A549 (cell line): ENCODE measurements at regions not wholly inside any gene's neighbourhood (a gene's known extent, or its start where the extent isn't known, plus 50 kb on each side); places are given as distances from the start of the nearest gene placed in this dataset.

Source experiments
- ATAC-seq, 2 experiments: fragments of 200-7000 bp in 1 of 2; fragments of >200 bp in 1 of 2; cut with Nextera tagmentation in 1 of 2; cut with Tn5 transposase in 1 of 2; 3 replicates each; pipeline versions ENCODE4 v1.8.0 to v1.9.1; 2018 to 2020; ENCODE audit warnings: mild to moderate bottlenecking in 1 of 2, moderate library complexity in 1 of 2
- CTCF ChIA-PET: fragments of 300-600 bp; sonication (Branson Sonifier 250); formaldehyde crosslinking; extraction: SDS; loops from one replicate; lab custom pipeline; 2021; ENCODE audit warnings: antibody characterized with exemption, inconsistent platforms; lab: Yijun Ruan, JAX
- POLR2A ChIA-PET: fragments of 350-600 bp; formaldehyde crosslinking; extraction: SDS; loops from one replicate; lab custom pipeline; 2021; ENCODE audit warnings: antibody characterized with exemption, inconsistent platforms; lab: Yijun Ruan, JAX
- DNase-seq, 2 experiments: peaks; one replicate each; pipeline versions ENCODE4 v3.0.0 to v3.0.0-alpha.2; 2011 to 2016; ENCODE audit warnings: low read depth in 1 of 2, low spot score in 1 of 2
- FAIRE-seq: peaks from 2 replicates; lab custom pipeline; 2011; peaks lifted over from hg19 to GRCh38; lab: Jason Lieb, UNC
- H3K27ac ChIP-seq, 2 experiments: fragments of >200 bp; sonication (Bioruptor Twin); formaldehyde crosslinking; 3 replicates each; pipeline ENCODE4 v1.5.1; 2016 to 2017
- H3K4me1 ChIP-seq: fragments of >200 bp; sonication (Bioruptor Twin); formaldehyde crosslinking; 3 replicates; pipeline ENCODE4 v1.6.1; 2016
- H3K4me2 ChIP-seq: fragments of >200 bp; sonication (Bioruptor Twin); formaldehyde crosslinking; 3 replicates; pipeline ENCODE4 v1.6.1; 2016
- H3K4me3 ChIP-seq: fragments of >200 bp; sonication (Bioruptor Twin); formaldehyde crosslinking; 3 replicates; pipeline ENCODE4 v1.5.1; 2016
- H3K9me3 ChIP-seq: fragments of >200 bp; sonication (Bioruptor Twin); formaldehyde crosslinking; 3 replicates; pipeline ENCODE4 v1.6.1; 2016
- CBX2 ChIP-seq: fragments of 200-600 bp; sonication (generic); IDR thresholded peaks from 2 replicates; pipeline ENCODE4 v1.6.1; 2016; ENCODE audit warnings: low read depth, mild to moderate bottlenecking, borderline replicate concordance
- CEBPB ChIP-seq, 2 experiments: fragments of >200 bp in 1 of 2; sonication (Bioruptor Twin) in 1 of 2; formaldehyde crosslinking in 1 of 2; IDR thresholded peaks; 2 replicates each; pipeline ENCODE4 v1.6.1; 2012 to 2016
- CHD2 ChIP-seq: fragments of 150-350 bp; IDR thresholded peaks from 2 replicates; pipeline ENCODE4 v1.6.1; 2014; ENCODE audit warnings: low read length; ENCODE audit not compliant: partially characterized antibody
- CHD4 ChIP-seq: fragments of 200-600 bp; sonication (generic); IDR thresholded peaks from 2 replicates; pipeline ENCODE4 v1.6.1; 2016; ENCODE audit warnings: antibody characterized with exemption, mild to moderate bottlenecking, borderline replicate concordance
- EHF ChIP-seq: fragments of 250-450 bp; sonication (Bioruptor Pico); IDR thresholded peaks from 2 replicates; pipeline ENCODE4 v1.5.0; 2020; ENCODE audit warnings: mild to moderate bottlenecking
- EHMT2 ChIP-seq: fragments of 200-600 bp; sonication (generic); IDR thresholded peaks from 2 replicates; pipeline ENCODE4 v1.6.1; 2016; ENCODE audit warnings: antibody characterized with exemption, low read depth, mild to moderate bottlenecking, moderate library complexity
- EP300 ChIP-seq, 2 experiments: fragments of >200 bp; sonication (Bioruptor Twin); formaldehyde crosslinking; IDR thresholded peaks; 2 replicates in 1 of 2; 3 replicates in 1 of 2; pipeline ENCODE4 v1.6.1; 2016 to 2017
- FOSB ChIP-seq: fragments of 250-450 bp; sonication (Bioruptor Pico); IDR thresholded peaks from 2 replicates; pipeline ENCODE4 v1.5.0; 2020; ENCODE audit warnings: mild to moderate bottlenecking, moderate library complexity
- HDAC2 ChIP-seq: fragments of 200-600 bp; sonication (generic); IDR thresholded peaks from 2 replicates; pipeline ENCODE4 v1.6.1; 2016
- HEYL ChIP-seq: fragments of 250-450 bp; sonication (Bioruptor Pico); IDR thresholded peaks from 2 replicates; pipeline ENCODE4 v1.8.0; 2021; ENCODE audit warnings: mild to moderate bottlenecking, moderate library complexity
- HOXB13 ChIP-seq: fragments of 250-450 bp; sonication (Bioruptor Pico); IDR thresholded peaks from 2 replicates; pipeline ENCODE4 v1.5.0; 2020; ENCODE audit warnings: low read depth, mild to moderate bottlenecking, moderate library complexity
- JUN ChIP-seq, 2 experiments: fragments of >200 bp; sonication (Bioruptor Twin); formaldehyde crosslinking; IDR thresholded peaks; 2 replicates in 1 of 2; 3 replicates in 1 of 2; pipeline ENCODE4 v1.6.1; 2016 to 2017
- MAFK ChIP-seq: fragments of 450-650 bp; IDR thresholded peaks from 2 replicates; pipeline ENCODE4 v1.6.1; 2014; ENCODE audit not compliant: partially characterized antibody
- NPAS2 ChIP-seq: fragments of 250-450 bp; sonication (Bioruptor Pico); IDR thresholded peaks from 2 replicates; pipeline ENCODE4 v1.8.0; 2022; ENCODE audit warnings: mild to moderate bottlenecking, moderate library complexity, borderline replicate concordance
- POLR2A ChIP-seq: IDR thresholded peaks from 2 replicates; pipeline ENCODE4 v1.6.1; 2012; ENCODE audit warnings: mild to moderate bottlenecking, low read length
- RCOR1 ChIP-seq: fragments of 150-350 bp; IDR thresholded peaks from 2 replicates; pipeline ENCODE4 v1.6.1; 2014; ENCODE audit warnings: antibody characterized with exemption, low read length, low read depth
- SMC3 ChIP-seq: fragments of >200 bp; sonication (Bioruptor Twin); formaldehyde crosslinking; IDR thresholded peaks from 3 replicates; pipeline ENCODE4 v1.6.1; 2018; ENCODE audit warnings: inconsistent platforms
- TFCP2L1 ChIP-seq: fragments of 250-450 bp; sonication (Bioruptor Pico); IDR thresholded peaks from 2 replicates; pipeline ENCODE4 v1.5.0; 2021; ENCODE audit warnings: mild to moderate bottlenecking
- TP53 ChIP-seq: fragments of 250-450 bp; sonication (Bioruptor Pico); IDR thresholded peaks from 2 replicates; pipeline ENCODE4 v1.5.0; 2021; ENCODE audit warnings: mild to moderate bottlenecking, moderate library complexity
- ZFP36 ChIP-seq: fragments of 450-650 bp; IDR thresholded peaks from 2 replicates; pipeline ENCODE4 v1.6.1; 2014; ENCODE audit warnings: borderline replicate concordance; ENCODE audit not compliant: partially characterized antibody
- ZSCAN20 ChIP-seq: fragments of 250-450 bp; sonication (Bioruptor Pico); IDR thresholded peaks from 2 replicates; pipeline ENCODE4 v1.8.0; 2022; ENCODE audit warnings: mild to moderate bottlenecking, moderate library complexity
- WGBS: methylation state at CpG from one replicate; pipeline ENCODE4 v1.1.6; 2017; ENCODE audit errors: missing lambda C conversion rate; 5-methylcytosine and 5-hydroxymethylcytosine counted together
- TF ChIP-seq, protein P1 (sequence below): fragments of 250-450 bp; sonication (Bioruptor Pico); IDR thresholded peaks from 2 replicates; pipeline ENCODE4 v1.5.0; 2021; ENCODE audit warnings: mild to moderate bottlenecking, moderate library complexity, borderline replicate concordance
- TF ChIP-seq, protein P2 (sequence below): fragments of >200 bp; sonication (Bioruptor Twin); formaldehyde crosslinking; IDR thresholded peaks from 2 replicates; pipeline ENCODE4 v1.6.1; 2016
- TF ChIP-seq, protein P3 (sequence below): IDR thresholded peaks from 2 replicates; pipeline ENCODE4 v1.6.1; 2012
- TF ChIP-seq, protein P4 (sequence below): fragments of 250-450 bp; sonication (Bioruptor Pico); IDR thresholded peaks from 2 replicates; pipeline ENCODE4 v1.5.0; 2020; ENCODE audit warnings: low read depth, mild to moderate bottlenecking, moderate library complexity
- TF ChIP-seq, protein P5 (sequence below): fragments of >200 bp; sonication (Bioruptor Twin); formaldehyde crosslinking; IDR thresholded peaks from 3 replicates; pipeline ENCODE4 v1.6.1; 2016
- TF ChIP-seq, protein P6 (sequence below): IDR thresholded peaks from 2 replicates; pipeline ENCODE4 v1.6.1; 2012

DNA sequence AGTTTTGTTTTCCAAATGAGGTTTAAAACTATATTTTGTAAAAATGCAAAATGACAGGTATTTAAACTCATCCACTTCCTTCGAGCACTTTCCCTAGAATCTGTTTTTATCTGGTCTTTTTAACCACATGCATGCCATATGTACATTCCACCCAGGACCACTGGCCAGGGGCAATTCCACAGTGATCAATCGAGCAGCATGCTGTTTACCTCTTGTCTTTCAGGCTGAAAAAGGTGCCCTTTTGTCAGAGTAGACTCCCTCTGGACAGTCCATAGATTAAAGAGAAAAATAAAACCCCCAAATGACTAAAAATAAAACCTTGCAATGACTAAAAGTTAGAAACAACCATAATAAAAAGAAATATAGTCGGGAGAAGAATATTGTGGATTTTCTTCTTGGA is 313.3 kb downstream of the LMO4 start:
- TF ChIP-seq, protein P1, sequence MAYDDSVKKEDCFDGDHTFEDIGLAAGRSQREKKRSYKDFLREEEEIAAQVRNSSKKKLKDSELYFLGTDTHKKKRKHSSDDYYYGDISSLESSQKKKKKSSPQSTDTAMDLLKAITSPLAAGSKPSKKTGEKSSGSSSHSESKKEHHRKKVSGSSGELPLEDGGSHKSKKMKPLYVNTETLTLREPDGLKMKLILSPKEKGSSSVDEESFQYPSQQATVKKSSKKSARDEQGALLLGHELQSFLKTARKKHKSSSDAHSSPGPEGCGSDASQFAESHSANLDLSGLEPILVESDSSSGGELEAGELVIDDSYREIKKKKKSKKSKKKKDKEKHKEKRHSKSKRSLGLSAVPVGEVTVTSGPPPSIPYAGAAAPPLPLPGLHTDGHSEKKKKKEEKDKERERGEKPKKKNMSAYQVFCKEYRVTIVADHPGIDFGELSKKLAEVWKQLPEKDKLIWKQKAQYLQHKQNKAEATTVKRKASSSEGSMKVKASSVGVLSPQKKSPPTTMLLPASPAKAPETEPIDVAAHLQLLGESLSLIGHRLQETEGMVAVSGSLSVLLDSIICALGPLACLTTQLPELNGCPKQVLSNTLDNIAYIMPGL (CRISPR knock-in tag): no peak
- TF ChIP-seq CEBPB (IDR thresholded peaks at IDR 0.05) (no peak), EP300 (IDR thresholded peaks at IDR 0.05) (no peak), POLR2A (no peak), TFCP2L1 (CRISPR knock-in tag) (no peak), RCOR1 (no peak), SMC3 (no peak), TP53 (CRISPR knock-in tag) (no peak)
- TF ChIP-seq, protein P2, sequence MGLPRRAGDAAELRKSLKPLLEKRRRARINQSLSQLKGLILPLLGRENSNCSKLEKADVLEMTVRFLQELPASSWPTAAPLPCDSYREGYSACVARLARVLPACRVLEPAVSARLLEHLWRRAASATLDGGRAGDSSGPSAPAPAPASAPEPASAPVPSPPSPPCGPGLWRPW: no peak
- TF ChIP-seq, protein P3, sequence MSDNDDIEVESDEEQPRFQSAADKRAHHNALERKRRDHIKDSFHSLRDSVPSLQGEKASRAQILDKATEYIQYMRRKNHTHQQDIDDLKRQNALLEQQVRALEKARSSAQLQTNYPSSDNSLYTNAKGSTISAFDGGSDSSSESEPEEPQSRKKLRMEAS: no peak
- TF ChIP-seq, protein P4, sequence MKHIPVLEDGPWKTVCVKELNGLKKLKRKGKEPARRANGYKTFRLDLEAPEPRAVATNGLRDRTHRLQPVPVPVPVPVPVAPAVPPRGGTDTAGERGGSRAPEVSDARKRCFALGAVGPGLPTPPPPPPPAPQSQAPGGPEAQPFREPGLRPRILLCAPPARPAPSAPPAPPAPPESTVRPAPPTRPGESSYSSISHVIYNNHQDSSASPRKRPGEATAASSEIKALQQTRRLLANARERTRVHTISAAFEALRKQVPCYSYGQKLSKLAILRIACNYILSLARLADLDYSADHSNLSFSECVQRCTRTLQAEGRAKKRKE (CRISPR knock-in tag): no peak
- 40% methylated on average over 3 of the region's 3 CpGs for WGBS
- Histone ChIP-seq H3K4me3 (no peak overlapping the region), H3K4me1 (no peaks in the 10 kb centered on the region), H3K9me3 (no peaks in the 10 kb centered on the region), H3K27ac (no peak overlapping the region), H3K4me2 (no peak overlapping the region)
- ChIA-PET CTCF (no interaction called here), POLR2A (no interaction called here)
- FAIRE-seq (no peak), ATAC-seq (no peak), DNase-seq (no peak)

DNA sequence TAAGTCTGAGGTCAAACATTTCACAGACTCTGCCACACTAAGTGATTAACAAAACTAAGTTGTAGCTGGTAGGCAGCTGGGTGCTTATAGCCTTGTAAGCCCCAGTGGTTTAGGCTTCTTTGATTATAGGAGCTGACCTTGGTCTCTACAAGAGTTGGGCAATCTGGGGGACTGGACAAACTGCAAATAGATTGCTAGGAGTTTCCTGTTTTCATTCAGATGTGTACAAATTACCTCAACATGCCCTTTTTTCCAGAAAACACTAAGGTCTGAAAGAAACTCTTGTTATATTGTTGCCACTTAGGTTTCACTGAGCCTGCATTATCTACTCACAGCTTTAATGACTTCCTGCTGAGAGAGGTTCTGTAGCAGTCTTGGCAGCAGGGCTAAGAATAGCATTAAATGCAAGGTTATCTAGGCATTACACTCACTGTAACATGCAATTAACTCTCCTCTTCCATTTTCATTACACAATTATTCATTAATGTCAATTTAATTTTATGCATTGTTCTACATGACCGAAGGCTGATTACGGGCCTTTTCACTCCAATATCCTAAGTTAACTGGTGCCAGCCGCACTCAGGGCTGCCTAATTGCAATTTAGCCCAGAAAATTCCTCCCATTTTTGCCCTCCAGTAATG is 314.0 kb downstream of the LMO4 start:
- Histone ChIP-seq H3K27ac (no peak overlapping the region), H3K4me3 (no peak overlapping the region), H3K4me2 (no peak overlapping the region)
- POLR2A ChIA-PET: no interaction called here
- TF ChIP-seq, protein P5, sequence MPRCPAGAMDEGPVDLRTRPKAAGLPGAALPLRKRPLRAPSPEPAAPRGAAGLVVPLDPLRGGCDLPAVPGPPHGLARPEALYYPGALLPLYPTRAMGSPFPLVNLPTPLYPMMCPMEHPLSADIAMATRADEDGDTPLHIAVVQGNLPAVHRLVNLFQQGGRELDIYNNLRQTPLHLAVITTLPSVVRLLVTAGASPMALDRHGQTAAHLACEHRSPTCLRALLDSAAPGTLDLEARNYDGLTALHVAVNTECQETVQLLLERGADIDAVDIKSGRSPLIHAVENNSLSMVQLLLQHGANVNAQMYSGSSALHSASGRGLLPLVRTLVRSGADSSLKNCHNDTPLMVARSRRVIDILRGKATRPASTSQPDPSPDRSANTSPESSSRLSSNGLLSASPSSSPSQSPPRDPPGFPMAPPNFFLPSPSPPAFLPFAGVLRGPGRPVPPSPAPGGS: no peak
- TF ChIP-seq CHD2: no peak
- no peak for TF ChIP-seq FOSB (CRISPR knock-in tag)
- TF ChIP-seq, all 56 proteins: peak for 0
- Histone ChIP-seq H3K9me3 (no peaks in the 10 kb centered on the region), H3K4me1 (no peaks in the 10 kb centered on the region)
- ATAC-seq: no peak
- FAIRE-seq: no peak
- CTCF ChIA-PET: no interaction called here
- no peak for DNase-seq
- WGBS: 94% methylated on average over 3 of the region's 3 CpGs

DNA sequence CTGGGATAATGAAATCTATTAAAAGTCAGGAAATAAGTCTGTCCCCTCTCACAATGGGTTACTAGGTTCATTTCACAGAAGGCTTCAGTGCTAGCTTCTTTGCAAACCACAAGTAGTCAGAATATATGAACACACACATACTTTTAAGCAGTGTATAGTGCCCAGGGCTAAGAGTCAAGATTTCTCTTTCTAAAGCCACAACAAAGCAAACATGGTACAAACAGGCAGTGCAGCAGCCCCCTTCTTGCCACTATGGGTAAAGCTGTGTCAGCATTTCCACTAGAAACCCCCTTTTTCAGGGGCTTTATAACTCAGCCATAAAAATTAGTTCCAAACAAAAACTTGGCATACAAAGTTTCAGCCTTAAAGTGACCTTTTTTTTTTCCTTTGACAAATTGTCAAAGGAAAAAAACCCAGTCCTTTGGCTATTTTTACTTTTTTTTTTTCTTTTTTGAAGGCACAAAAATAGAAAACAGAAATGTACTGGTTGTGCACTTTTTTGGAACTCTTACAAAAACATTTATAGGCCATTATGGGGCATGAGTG is 315.4 kb downstream of the LMO4 start:
- no peaks in the 10 kb centered on the region for H3K9me3 ChIP-seq
- no peak overlapping the region for H3K27ac ChIP-seq
- DNase-seq (no peak), FAIRE-seq (no peak), ATAC-seq (no peak)
- CTCF ChIA-PET: no interaction called here
- no peak overlapping the region for H3K4me2 ChIP-seq
- H3K4me3 ChIP-seq: no peak overlapping the region
- POLR2A ChIA-PET: no interaction called here
- no peaks in the 10 kb centered on the region for H3K4me1 ChIP-seq
- TF ChIP-seq, protein P2: no peak
- TF ChIP-seq ZFP36 (no peak), EHF (CRISPR knock-in tag) (no peak), MAFK (no peak), HEYL (CRISPR knock-in tag) (no peak), NPAS2 (no peak), HDAC2 (no peak), ZSCAN20 (CRISPR knock-in tag) (no peak), FOSB (CRISPR knock-in tag) (no peak), CHD4 (no peak), JUN (IDR thresholded peaks at IDR 0.05) (no peak), CBX2 (no peak), EHMT2 (no peak), HOXB13 (CRISPR knock-in tag) (no peak)
- TF ChIP-seq, protein P6, sequence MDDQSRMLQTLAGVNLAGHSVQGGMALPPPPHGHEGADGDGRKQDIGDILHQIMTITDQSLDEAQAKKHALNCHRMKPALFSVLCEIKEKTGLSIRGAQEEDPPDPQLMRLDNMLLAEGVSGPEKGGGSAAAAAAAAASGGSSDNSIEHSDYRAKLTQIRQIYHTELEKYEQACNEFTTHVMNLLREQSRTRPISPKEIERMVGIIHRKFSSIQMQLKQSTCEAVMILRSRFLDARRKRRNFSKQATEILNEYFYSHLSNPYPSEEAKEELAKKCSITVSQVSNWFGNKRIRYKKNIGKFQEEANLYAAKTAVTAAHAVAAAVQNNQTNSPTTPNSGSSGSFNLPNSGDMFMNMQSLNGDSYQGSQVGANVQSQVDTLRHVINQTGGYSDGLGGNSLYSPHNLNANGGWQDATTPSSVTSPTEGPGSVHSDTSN: no peak
- TF ChIP-seq, protein P3: no peak
